GM12878 (cell line): ENCODE measurements at regions not wholly inside any gene's neighbourhood (a gene's known extent, or its start where the extent isn't known, plus 50 kb on each side); places are given as distances from the start of the nearest gene placed in this dataset.

ENCODE experiments used
- ATAC-seq: fragments of 200-7000 bp; cut with Tn5 transposase; 3 replicates; pipeline ENCODE4 v1.9.1; 2020; ENCODE audit warnings: mild to moderate bottlenecking, moderate library complexity
- BruUV-seq: library from RNA; stranded (reverse); fragments of 400-500 nt; replicated peaks from 2 replicates; lab custom pipeline; 2021; lab: Mats Ljungman, UMichigan
- CTCF ChIA-PET: fragments of 300-600 bp; sonication (Branson Sonifier 250); formaldehyde crosslinking; extraction: SDS; loops from one replicate; lab custom pipeline; 2021; ENCODE audit warnings: inconsistent platforms; lab: Yijun Ruan, JAX
- POLR2A ChIA-PET: fragments of 350-600 bp; formaldehyde crosslinking; extraction: SDS; loops from one replicate; lab custom pipeline; 2021; ENCODE audit warnings: inconsistent platforms; lab: Charles Lee
- RAD21 ChIA-PET: fragments of 300-600 bp; sonication (Branson Sonifier 250); formaldehyde crosslinking; loops from one replicate; lab custom pipeline; 2023; ENCODE audit warnings: antibody characterized with exemption; ENCODE audit not compliant: unreplicated experiment; lab: Charles Lee
- SMC1A ChIA-PET: fragments of 300-600 bp; sonication (Branson Sonifier 250); formaldehyde crosslinking; loops from one replicate; lab custom pipeline; 2023; ENCODE audit not compliant: unreplicated experiment, uncharacterized antibody; lab: Charles Lee
- DNase-seq: peaks from one replicate; pipeline ENCODE4 v3.0.0-alpha.2; 2011; ENCODE audit warnings: low read depth, low spot score
- FAIRE-seq: peaks from 3 replicates; lab custom pipeline; 2011; peaks lifted over from hg19 to GRCh38; lab: Jason Lieb, UNC
- H2AFZ ChIP-seq: 2 replicates; pipeline ENCODE4 v1.6.0; 2011; ENCODE audit warnings: low read depth, low read length, control low read depth; ENCODE audit not compliant: control insufficient read depth
- H3K27ac ChIP-seq: 2 replicates; pipeline ENCODE4 v1.5.1; 2011; ENCODE audit warnings: control low read depth; ENCODE audit not compliant: control insufficient read depth, insufficient read depth
- H3K27me3 ChIP-seq, 2 experiments: replicated peaks in 1 of 2; 2 replicates each; pipeline versions ENCODE4 v1.6.0 to v1.6.1; 2011; ENCODE audit warnings: low read length in 1 of 2; ENCODE audit not compliant: control insufficient read depth in 2 of 2, insufficient read depth in 2 of 2
- H3K36me3 ChIP-seq, 2 experiments: 2 replicates each; pipeline ENCODE4 v1.5.1; 2011; ENCODE audit warnings: low read length in 1 of 2; ENCODE audit not compliant: control insufficient read depth in 2 of 2, insufficient read depth in 2 of 2
- H3K4me1 ChIP-seq: 2 replicates; pipeline ENCODE4 v1.6.1; 2011; ENCODE audit warnings: mild to moderate bottlenecking, low read length, moderate library complexity, mixed read lengths; ENCODE audit not compliant: control insufficient read depth, insufficient read depth
- H3K4me2 ChIP-seq: 2 replicates; pipeline ENCODE4 v1.6.0; 2011; ENCODE audit warnings: control low read depth; ENCODE audit not compliant: control insufficient read depth, insufficient read depth
- H3K4me3 ChIP-seq: fragments of 200-600 bp; sonication (generic); 2 replicates; pipeline ENCODE4 v1.5.1; 2016
- H3K79me2 ChIP-seq: 2 replicates; pipeline ENCODE4 v1.6.0; 2011; ENCODE audit warnings: low read length; ENCODE audit not compliant: control insufficient read depth, insufficient read depth
- H3K9ac ChIP-seq: 2 replicates; pipeline ENCODE4 v1.8.0; 2011; ENCODE audit warnings: low read length, control low read depth, mixed read lengths; ENCODE audit not compliant: control insufficient read depth, insufficient read depth
- H3K9me3 ChIP-seq: replicated peaks from 3 replicates; pipeline ENCODE4 v1.5.1; 2011; ENCODE audit warnings: mild to moderate bottlenecking, low read length; ENCODE audit not compliant: control insufficient read depth, insufficient read depth
- H4K20me1 ChIP-seq: 2 replicates; pipeline ENCODE4 v1.6.0; 2011; ENCODE audit not compliant: control insufficient read depth, insufficient read depth
- ASH2L ChIP-seq: fragments of 300-600, 200-600 bp; sonication (generic); IDR thresholded peaks from 2 replicates; pipeline ENCODE4 v1.6.1; 2017; ENCODE audit warnings: low read depth, mild to moderate bottlenecking, borderline replicate concordance
- BCL11A ChIP-seq: IDR thresholded peaks from 2 replicates; pipeline ENCODE4 v1.6.1; 2011; ENCODE audit warnings: low read depth, low read length
- CBX5 ChIP-seq: sonication (generic); IDR thresholded peaks from 2 replicates; pipeline ENCODE4 v1.6.1; 2016; ENCODE audit warnings: low read depth, moderate library complexity, mild to moderate bottlenecking, inconsistent platforms
- CHD1 ChIP-seq: IDR thresholded peaks from 2 replicates; pipeline ENCODE4 v1.6.1; 2012; ENCODE audit warnings: low read depth, low read length, improper control_type of control experiment
- EZH2 ChIP-seq: IDR thresholded peaks from 2 replicates; pipeline ENCODE4 v1.6.1; 2012; ENCODE audit warnings: low read depth, mild to moderate bottlenecking, control low read depth, inconsistent platforms, low read length, borderline replicate concordance; ENCODE audit not compliant: control insufficient read depth
- NR2F1 ChIP-seq: fragments of 450-650 bp; conservative IDR thresholded peaks from 2 replicates; pipeline ENCODE4 v1.6.1; 2017; ENCODE audit warnings: mild to moderate bottlenecking
- RCOR1 ChIP-seq: conservative IDR thresholded peaks from 2 replicates; pipeline ENCODE4 v1.6.1; 2012; ENCODE audit warnings: low read depth, low read length, improper control_type of control experiment
- RELA ChIP-seq: fragments of 450-650 bp; IDR thresholded peaks from 2 replicates; pipeline ENCODE4 v1.8.0; 2014; ENCODE audit warnings: borderline replicate concordance; ENCODE audit not compliant: partially characterized antibody
- SMARCA5 ChIP-seq: fragments of 450-650 bp; IDR thresholded peaks from 2 replicates; pipeline ENCODE4 v1.6.1; 2017; ENCODE audit warnings: mild to moderate bottlenecking
- YY1 ChIP-seq: IDR thresholded peaks from 2 replicates; pipeline ENCODE4 v1.6.1; 2011; ENCODE audit warnings: low read depth, mild to moderate bottlenecking, low read length
- WGBS: methylation state at CpG from one replicate; pipeline ENCODE4 v1.1.6; 2016; ENCODE audit warnings: low lambda C conversion rate; ENCODE audit not compliant: insufficient replicate concordance, insufficient coverage; ENCODE audit errors: missing lambda C conversion rate; 5-methylcytosine and 5-hydroxymethylcytosine counted together
- in situ Hi-C: fragments of 300-500 bp; cut with MboI; formaldehyde crosslinking; loops from 9 replicates; pipeline ENCODE4 v1.14.3; 2018; ENCODE audit warnings: mixed read lengths
- intact Hi-C: fragments of 100-400 bp; cut with micrococcal nuclease; formaldehyde crosslinking; loops from one replicate; pipeline ENCODE4 v1.14.2; 2022; ENCODE audit not compliant: unreplicated experiment
- TF ChIP-seq, protein P1 (sequence below): fragments of 450-650 bp; IDR thresholded peaks from 2 replicates; pipeline ENCODE4 v1.6.1; 2017; ENCODE audit warnings: mild to moderate bottlenecking, moderate library complexity
- TF ChIP-seq, protein P2 (sequence below): fragments of 450-650 bp; formaldehyde crosslinking; IDR thresholded peaks from 2 replicates; pipeline ENCODE4 v1.5.0; 2022; ENCODE audit warnings: mild to moderate bottlenecking, missing genetic modification characterization

DNA sequence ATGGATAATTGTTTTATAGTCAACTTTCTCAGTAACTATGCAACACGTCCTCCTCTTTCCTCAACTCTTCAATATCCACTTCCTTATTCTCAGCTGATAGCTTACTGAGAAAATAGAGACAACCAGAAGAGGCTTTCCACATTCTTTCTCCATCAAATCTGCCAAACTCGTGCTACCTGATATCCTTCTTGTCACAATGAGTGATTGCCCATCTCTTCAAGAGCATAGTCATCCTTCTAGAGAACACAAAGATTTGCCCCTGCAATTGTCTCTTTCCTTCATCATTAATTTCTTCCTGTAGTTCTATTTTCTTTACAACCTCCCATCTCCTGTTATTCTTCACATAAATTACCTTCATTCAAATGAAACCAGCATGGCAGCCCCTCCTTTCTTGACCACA, 75.9 kb upstream of the RGS17 start:
- Histone ChIP-seq H3K9ac (no peak overlapping the region), H3K4me2 (no peak overlapping the region), H3K27ac (no peak overlapping the region), H3K9me3 (no peaks in the 10 kb centered on the region), H2AFZ (no peak overlapping the region), H3K79me2 (no peaks in the 10 kb centered on the region), H4K20me1 (no peaks in the 10 kb centered on the region), H3K4me3 (no peak overlapping the region), H3K27me3 (no peaks in the 10 kb centered on the region), H3K36me3 (no peaks in the 10 kb centered on the region), H3K4me1 (no peaks in the 10 kb centered on the region)
- no peak for DNase-seq
- SMC1A ChIA-PET: no interaction called here
- CTCF ChIA-PET: interaction anchor here (0.6 kb wide), 1 partner anchor 18 kb away, joined by 4 read pairs; no protein-coding TSS in a partner anchor
- no peak for ATAC-seq
- in situ Hi-C loops: no loop called here
- no peak for TF ChIP-seq RELA
- no peak for TF ChIP-seq NR2F1
- no peak for TF ChIP-seq ASH2L
- TF ChIP-seq, protein P1, sequence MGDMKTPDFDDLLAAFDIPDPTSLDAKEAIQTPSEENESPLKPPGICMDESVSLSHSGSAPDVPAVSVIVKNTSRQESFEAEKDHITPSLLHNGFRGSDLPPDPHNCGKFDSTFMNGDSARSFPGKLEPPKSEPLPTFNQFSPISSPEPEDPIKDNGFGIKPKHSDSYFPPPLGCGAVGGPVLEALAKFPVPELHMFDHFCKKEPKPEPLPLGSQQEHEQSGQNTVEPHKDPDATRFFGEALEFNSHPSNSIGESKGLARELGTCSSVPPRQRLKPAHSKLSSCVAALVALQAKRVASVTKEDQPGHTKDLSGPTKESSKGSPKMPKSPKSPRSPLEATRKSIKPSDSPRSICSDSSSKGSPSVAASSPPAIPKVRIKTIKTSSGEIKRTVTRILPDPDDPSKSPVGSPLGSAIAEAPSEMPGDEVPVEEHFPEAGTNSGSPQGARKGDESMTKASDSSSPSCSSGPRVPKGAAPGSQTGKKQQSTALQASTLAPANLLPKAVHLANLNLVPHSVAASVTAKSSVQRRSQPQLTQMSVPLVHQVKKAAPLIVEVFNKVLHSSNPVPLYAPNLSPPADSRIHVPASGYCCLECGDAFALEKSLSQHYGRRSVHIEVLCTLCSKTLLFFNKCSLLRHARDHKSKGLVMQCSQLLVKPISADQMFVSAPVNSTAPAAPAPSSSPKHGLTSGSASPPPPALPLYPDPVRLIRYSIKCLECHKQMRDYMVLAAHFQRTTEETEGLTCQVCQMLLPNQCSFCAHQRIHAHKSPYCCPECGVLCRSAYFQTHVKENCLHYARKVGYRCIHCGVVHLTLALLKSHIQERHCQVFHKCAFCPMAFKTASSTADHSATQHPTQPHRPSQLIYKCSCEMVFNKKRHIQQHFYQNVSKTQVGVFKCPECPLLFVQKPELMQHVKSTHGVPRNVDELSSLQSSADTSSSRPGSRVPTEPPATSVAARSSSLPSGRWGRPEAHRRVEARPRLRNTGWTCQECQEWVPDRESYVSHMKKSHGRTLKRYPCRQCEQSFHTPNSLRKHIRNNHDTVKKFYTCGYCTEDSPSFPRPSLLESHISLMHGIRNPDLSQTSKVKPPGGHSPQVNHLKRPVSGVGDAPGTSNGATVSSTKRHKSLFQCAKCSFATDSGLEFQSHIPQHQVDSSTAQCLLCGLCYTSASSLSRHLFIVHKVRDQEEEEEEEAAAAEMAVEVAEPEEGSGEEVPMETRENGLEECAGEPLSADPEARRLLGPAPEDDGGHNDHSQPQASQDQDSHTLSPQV: no peak
- TF ChIP-seq CHD1: no peak
- no peak for TF ChIP-seq RCOR1
- no peak for TF ChIP-seq YY1
- TF ChIP-seq, protein P2, sequence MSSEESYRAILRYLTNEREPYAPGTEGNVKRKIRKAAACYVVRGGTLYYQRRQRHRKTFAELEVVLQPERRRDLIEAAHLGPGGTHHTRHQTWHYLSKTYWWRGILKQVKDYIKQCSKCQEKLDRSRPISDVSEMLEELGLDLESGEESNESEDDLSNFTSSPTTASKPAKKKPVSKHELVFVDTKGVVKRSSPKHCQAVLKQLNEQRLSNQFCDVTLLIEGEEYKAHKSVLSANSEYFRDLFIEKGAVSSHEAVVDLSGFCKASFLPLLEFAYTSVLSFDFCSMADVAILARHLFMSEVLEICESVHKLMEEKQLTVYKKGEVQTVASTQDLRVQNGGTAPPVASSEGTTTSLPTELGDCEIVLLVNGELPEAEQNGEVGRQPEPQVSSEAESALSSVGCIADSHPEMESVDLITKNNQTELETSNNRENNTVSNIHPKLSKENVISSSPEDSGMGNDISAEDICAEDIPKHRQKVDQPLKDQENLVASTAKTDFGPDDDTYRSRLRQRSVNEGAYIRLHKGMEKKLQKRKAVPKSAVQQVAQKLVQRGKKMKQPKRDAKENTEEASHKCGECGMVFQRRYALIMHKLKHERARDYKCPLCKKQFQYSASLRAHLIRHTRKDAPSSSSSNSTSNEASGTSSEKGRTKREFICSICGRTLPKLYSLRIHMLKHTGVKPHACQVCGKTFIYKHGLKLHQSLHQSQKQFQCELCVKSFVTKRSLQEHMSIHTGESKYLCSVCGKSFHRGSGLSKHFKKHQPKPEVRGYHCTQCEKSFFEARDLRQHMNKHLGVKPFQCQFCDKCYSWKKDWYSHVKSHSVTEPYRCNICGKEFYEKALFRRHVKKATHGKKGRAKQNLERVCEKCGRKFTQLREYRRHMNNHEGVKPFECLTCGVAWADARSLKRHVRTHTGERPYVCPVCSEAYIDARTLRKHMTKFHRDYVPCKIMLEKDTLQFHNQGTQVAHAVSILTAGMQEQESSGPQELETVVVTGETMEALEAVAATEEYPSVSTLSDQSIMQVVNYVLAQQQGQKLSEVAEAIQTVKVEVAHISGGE (CRISPR knock-in tag): no peak
- no peak for TF ChIP-seq CBX5
- no peak for TF ChIP-seq BCL11A
- no peak for TF ChIP-seq EZH2
- no peak for TF ChIP-seq SMARCA5
- no TSS peak for BruUV-seq
- POLR2A ChIA-PET: no interaction called here
- FAIRE-seq: no peak
- RAD21 ChIA-PET: no interaction called here
- intact Hi-C loops: no loop called here
- WGBS: 0% methylated on average over 2 of the region's 2 CpGs
